ENCODE measurements at regions not wholly inside any gene's neighbourhood (a gene's known extent, or its start where the extent isn't known, plus 50 kb on each side); places are given as distances from the start of the nearest gene placed in this dataset.
A peak's percentile ranks its signal among the peaks of the same experiment; 100 is the strongest.

DNA sequence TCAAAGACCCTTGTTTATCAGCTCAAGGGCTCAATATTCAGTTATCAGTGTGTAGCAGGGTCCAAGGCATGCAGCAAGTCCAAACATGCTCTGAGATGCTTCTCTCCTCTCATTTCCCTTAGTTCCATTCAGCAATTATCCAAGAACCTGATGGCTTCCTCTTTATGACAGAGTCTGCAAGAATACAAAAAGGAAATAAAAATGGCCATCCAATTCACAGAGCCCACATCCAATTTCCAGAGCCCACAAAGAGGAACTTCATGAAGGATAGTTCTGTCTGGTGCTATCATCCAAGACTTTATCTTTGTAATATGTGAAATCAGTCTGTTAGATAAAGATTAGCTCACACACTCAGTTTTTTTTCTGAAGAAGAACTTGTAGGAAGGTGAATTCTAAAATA is 217.2 kb downstream of the LACC1 start:
- Histone ChIP-seq H2BK20ac (ENCODE audit: low read length) (no peak overlapping the region), H3K4me2 (ENCODE audit: insufficient read depth in 1 of 2, low read depth in 2 of 2, low read length in 2 of 2) (no peak overlapping the region), H3K36me3 (ENCODE audit: control insufficient read depth in 2 of 4, insufficient read depth in 4 of 4, low read length in 3 of 4) (no peaks in the 10 kb centered on the region; a peak in 1 of 8 replicates), H3K4ac (replicated peaks; ENCODE audit: insufficient read length, low read depth, low read length) (no peak overlapping the region), H2BK12ac (ENCODE audit: low read depth, low read length) (no peak overlapping the region; the same call in 1 of the 2 replicates), H3K27ac (ENCODE audit: low read depth, low read length) (no peak overlapping the region), H4K5ac (ENCODE audit: insufficient read length, low read depth, low read length) (no peak overlapping the region), H2BK15ac (ENCODE audit: low read length) (no peak overlapping the region), H3K4me3 (ENCODE audit: extremely low read depth in 1 of 4, insufficient read depth in 2 of 4, low read depth in 3 of 4, low read length in 4 of 4) (no peak overlapping the region), H3K18ac (ENCODE audit: extremely low read depth, low read length) (no peak overlapping the region), H3K9ac (replicated peaks in 1 of 4; ENCODE audit: extremely low read depth in 1 of 4, low read depth in 3 of 4, low read length in 3 of 4) (no peak overlapping the region), H3K27me3 (replicated peaks in 1 of 4; ENCODE audit: control insufficient read depth in 3 of 4, extremely low read depth in 1 of 4, insufficient read depth in 3 of 4, low read length in 3 of 4) (no peaks in the 10 kb centered on the region), H3K4me1 (replicated peaks in 1 of 4; ENCODE audit: control insufficient read depth in 3 of 4, insufficient read depth in 4 of 4, low read length in 3 of 4) (no peaks in the 10 kb centered on the region), H2AK5ac (ENCODE audit: low read depth, low read length) (no peak overlapping the region), H4K91ac (replicated peaks; ENCODE audit: insufficient read length, low read length) (no peak overlapping the region), H3K9me3 (ENCODE audit: insufficient read depth in 2 of 2, low read depth in 1 of 2, low read length in 1 of 2) (no peaks in the 10 kb centered on the region; a peak in 3 of 4 replicates), H2BK5ac (ENCODE audit: low read depth, low read length) (no peak overlapping the region), H3K14ac (ENCODE audit: insufficient read length) (no peak overlapping the region), H3K23ac (ENCODE audit: insufficient read length) (no peak overlapping the region), H4K8ac (ENCODE audit: extremely low read depth, insufficient read depth, low read length) (no peak overlapping the region), H3K79me2 (ENCODE audit: control insufficient read depth in 1 of 2, insufficient read depth in 2 of 2, low read length in 2 of 2) (no peaks in the 10 kb centered on the region), H3K79me1 (ENCODE audit: low read depth, low read length) (no peaks in the 10 kb centered on the region), H4K20me1 (replicated peaks in 1 of 2; ENCODE audit: control insufficient read depth in 1 of 2, insufficient read depth in 2 of 2, low read length in 2 of 2) (no peaks in the 10 kb centered on the region), H2BK120ac (replicated peaks; ENCODE audit: low read depth, low read length) (no peak overlapping the region), H2AFZ (ENCODE audit: low read length) (peak overlapping the region; percentile 42; the same call in 1 of the 2 replicates), H3K56ac (replicated peaks; ENCODE audit: insufficient read length, low read depth, low read length) (no peak overlapping the region), H3K23me2 (ENCODE audit: low read depth, low read length) (no peaks in the 10 kb centered on the region)
- DNase-seq (ENCODE audit: low read depth in 1 of 2, low spot score in 2 of 2) (no peak), FAIRE-seq (no peak)
- ChIA-PET POLR2A (ENCODE audit: partially characterized antibody) (no interaction called here), CTCF (ENCODE audit: partially characterized antibody) (interaction anchor here (0.8 to 1.5 kb wide), 3 partner anchors 11 to 189 kb away, joined by 3 to 5 read pairs (median 3); no protein-coding TSS in a partner anchor)
- TF ChIP-seq RAD21 (IDR thresholded peaks at IDR 0.05 in 1 of 2, conservative IDR thresholded peaks at IDR 0.05 in 1 of 2; ENCODE audit: low read depth in 2 of 2, low read length in 2 of 2), result no peak
- no peak for TF ChIP-seq BCL11A (IDR thresholded peaks at IDR 0.05; ENCODE audit: low read depth in 2 of 2, low read length in 2 of 2)
- no peak for TF ChIP-seq SUZ12 (IDR thresholded peaks at IDR 0.05; ENCODE audit: low read length)
- no peak for TF ChIP-seq TAF1 (IDR thresholded peaks at IDR 0.05; ENCODE audit: low read depth, low read length)
- no peak for TF ChIP-seq KDM5A (IDR thresholded peaks at IDR 0.05; ENCODE audit: low read length)
- no peak for TF ChIP-seq KDM4A (IDR thresholded peaks at IDR 0.05; ENCODE audit: low read depth, low read length, severe bottlenecking)
- no peak for TF ChIP-seq CHD2 (IDR thresholded peaks at IDR 0.05; ENCODE audit: low read length)
- TF ChIP-seq JUN (IDR thresholded peaks at IDR 0.05; ENCODE audit: low read depth, low read length), result no peak
- no peak for TF ChIP-seq USF2 (IDR thresholded peaks at IDR 0.05; ENCODE audit: low read length)
- no peak for TF ChIP-seq NRF1 (IDR thresholded peaks at IDR 0.05; ENCODE audit: low read depth, low read length)
